ENCODE measurements at regions not wholly inside any gene's neighbourhood (a gene's known extent, or its start where the extent isn't known, plus 50 kb on each side); places are given as distances from the start of the nearest gene placed in this dataset.
A peak's percentile ranks its signal among the peaks of the same experiment; 100 is the strongest.

DNA sequence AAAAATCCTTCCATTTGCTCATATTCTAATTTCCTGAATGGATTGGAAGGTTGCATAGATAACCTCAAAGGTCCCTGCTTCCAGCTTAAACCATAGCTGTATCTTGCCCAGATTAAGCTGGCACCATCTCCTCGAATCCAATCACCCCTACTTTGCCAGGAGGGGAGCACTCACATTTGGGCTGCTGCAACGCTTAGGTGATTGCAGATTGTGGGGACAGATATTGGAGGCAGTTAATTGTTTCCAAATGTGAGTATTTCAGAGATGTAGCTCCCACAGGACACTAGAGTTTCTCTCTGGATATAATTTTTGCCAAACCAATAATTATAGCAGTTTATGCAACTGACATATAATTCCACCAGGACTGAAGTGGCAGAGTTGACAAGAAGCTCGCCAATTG is 53.5 kb upstream of the ACSL1 start:
- Histone ChIP-seq H3K4me1 (ENCODE audit: control insufficient read depth in 1 of 2, extremely low read depth in 1 of 2, insufficient read depth in 2 of 2, low read length in 2 of 2) (no peaks in the 10 kb centered on the region), H3K4me3 (ENCODE audit: control insufficient read depth in 1 of 2, extremely low read depth in 1 of 2, low read length in 1 of 2) (no peak overlapping the region), H3K27me3 (replicated peaks in 1 of 2; ENCODE audit: control insufficient read depth in 2 of 2, extremely low read depth in 1 of 2, insufficient read depth in 2 of 2, low read length in 1 of 2) (no peaks in the 10 kb centered on the region), H3K27ac (ENCODE audit: low read length) (no peak overlapping the region), H3K36me3 (ENCODE audit: control insufficient read depth in 2 of 2, extremely low read depth in 1 of 2, insufficient read depth in 1 of 2, low read length in 1 of 2) (no peaks in the 10 kb centered on the region), H3K9me3 (no peaks in the 10 kb centered on the region)
- Mint-ChIP-seq H3K27me3 (no peaks in the 10 kb centered on the region), H3K27ac (no peak overlapping the region), H3K4me3 (no peak overlapping the region), H3K36me3 (no peaks in the 10 kb centered on the region), H3K4me1 (no peaks in the 10 kb centered on the region), H3K9me3 (no peaks in the 10 kb centered on the region)
- WGBS (ENCODE audit: insufficient coverage), result 71% methylated on average over 1 of the region's 3 CpGs
- no peak for ATAC-seq (replicated peaks in 1 of 4)
- ChIA-PET POLR2A (no interaction called here), CTCF (no interaction called here)
- no peak for DNase-seq

- H3K9me3 ChIP-seq, result no peaks in the 10 kb centered on the region
- no peaks in the 10 kb centered on the region for H3K27me3 Mint-ChIP-seq
- H3K27ac ChIP-seq (ENCODE audit: low read length), result no peak overlapping the region
- DNase-seq (no peak), ATAC-seq (replicated peaks in 1 of 4) (no peak)
- ChIA-PET CTCF (no interaction called here), POLR2A (no interaction called here)
- 85% methylated on average over 10 of the region's 10 CpGs for WGBS (ENCODE audit: insufficient coverage)
- no peaks in the 10 kb centered on the region for H3K4me1 ChIP-seq (ENCODE audit: control insufficient read depth in 1 of 2, extremely low read depth in 1 of 2, insufficient read depth in 2 of 2, low read length in 2 of 2)
- no peaks in the 10 kb centered on the region for H3K9me3 Mint-ChIP-seq
- H3K4me1 Mint-ChIP-seq, result no peaks in the 10 kb centered on the region
- no peaks in the 10 kb centered on the region for H3K36me3 ChIP-seq (ENCODE audit: control insufficient read depth in 2 of 2, extremely low read depth in 1 of 2, insufficient read depth in 1 of 2, low read length in 1 of 2)
- no peak overlapping the region for H3K4me3 ChIP-seq (ENCODE audit: control insufficient read depth in 1 of 2, extremely low read depth in 1 of 2, low read length in 1 of 2)
- no peak overlapping the region for H3K27ac Mint-ChIP-seq
- H3K27me3 ChIP-seq (replicated peaks in 1 of 2; ENCODE audit: control insufficient read depth in 2 of 2, extremely low read depth in 1 of 2, insufficient read depth in 2 of 2, low read length in 1 of 2), result no peaks in the 10 kb centered on the region
- H3K4me3 Mint-ChIP-seq, result no peak overlapping the region
- H3K36me3 Mint-ChIP-seq, result no peaks in the 10 kb centered on the region
Measured at GRCh38 chr4:184882276-184882675, 56.5 kb upstream of the ACSL1 start.

- no peaks in the 10 kb centered on the region for H3K36me3 Mint-ChIP-seq
- H3K27me3 ChIP-seq (replicated peaks in 1 of 2; ENCODE audit: control insufficient read depth in 2 of 2, extremely low read depth in 1 of 2, insufficient read depth in 2 of 2, low read length in 1 of 2), result peaks cover 0 to under 1% of the 10 kb centered on the region in 2 experiments
- H3K27me3 Mint-ChIP-seq, result peaks cover 0 to 6% of the 10 kb centered on the region in 2 donors
- H3K4me1 ChIP-seq (ENCODE audit: control insufficient read depth in 1 of 2, extremely low read depth in 1 of 2, insufficient read depth in 2 of 2, low read length in 2 of 2), result no peaks in the 10 kb centered on the region
- no peaks in the 10 kb centered on the region for H3K9me3 ChIP-seq
- CTCF ChIA-PET, result interaction anchor here in 1 of 2 donors (0.6 kb wide), 1 partner anchor 630 kb away, joined by 5 read pairs; no protein-coding TSS in a partner anchor
- H3K4me3 Mint-ChIP-seq, result no peak overlapping the region
- H3K27ac ChIP-seq (ENCODE audit: low read length), result no peak overlapping the region
- no peaks in the 10 kb centered on the region for H3K36me3 ChIP-seq (ENCODE audit: control insufficient read depth in 2 of 2, extremely low read depth in 1 of 2, insufficient read depth in 1 of 2, low read length in 1 of 2)
- POLR2A ChIA-PET, result no interaction called here
- 79% methylated on average over 6 of the region's 6 CpGs for WGBS (ENCODE audit: insufficient coverage)
- no peaks in the 10 kb centered on the region for H3K9me3 Mint-ChIP-seq
- no peaks in the 10 kb centered on the region for H3K4me1 Mint-ChIP-seq
- DNase-seq (no peak), ATAC-seq (replicated peaks in 1 of 4) (no peak)
- H3K27ac Mint-ChIP-seq, result no peak overlapping the region
- no peak overlapping the region for H3K4me3 ChIP-seq (ENCODE audit: control insufficient read depth in 1 of 2, extremely low read depth in 1 of 2, low read length in 1 of 2)
Measured at GRCh38 chr4:184883024-184883423, 57.3 kb upstream of the ACSL1 start.

- no peak overlapping the region for H3K27ac Mint-ChIP-seq
- H3K4me3 ChIP-seq (ENCODE audit: control insufficient read depth in 1 of 2, extremely low read depth in 1 of 2, low read length in 1 of 2), result no peak overlapping the region
- no peak overlapping the region for H3K4me3 Mint-ChIP-seq
- no peaks in the 10 kb centered on the region for H3K9me3 Mint-ChIP-seq
- ATAC-seq (replicated peaks in 1 of 4), result no peak
- H3K9me3 ChIP-seq, result no peaks in the 10 kb centered on the region
- no peaks in the 10 kb centered on the region for H3K4me1 Mint-ChIP-seq
- ChIA-PET CTCF (no interaction called here), POLR2A (interaction anchor here in 1 of 2 donors (1.0 kb wide), 1 partner anchor 9 kb away, joined by 3 read pairs; no protein-coding TSS in a partner anchor)
- peaks cover 2 to 11% of the 10 kb centered on the region in 2 donors for H3K27me3 Mint-ChIP-seq
- no peaks in the 10 kb centered on the region for H3K36me3 Mint-ChIP-seq
- WGBS (ENCODE audit: insufficient coverage), result 83% methylated on average over 2 of the region's 5 CpGs
- peaks cover 0 to 7% of the 10 kb centered on the region in 2 experiments for H3K27me3 ChIP-seq (replicated peaks in 1 of 2; ENCODE audit: control insufficient read depth in 2 of 2, extremely low read depth in 1 of 2, insufficient read depth in 2 of 2, low read length in 1 of 2)
- no peak overlapping the region for H3K27ac ChIP-seq (ENCODE audit: low read length)
- no peaks in the 10 kb centered on the region for H3K36me3 ChIP-seq (ENCODE audit: control insufficient read depth in 2 of 2, extremely low read depth in 1 of 2, insufficient read depth in 1 of 2, low read length in 1 of 2)
- no peaks in the 10 kb centered on the region for H3K4me1 ChIP-seq (ENCODE audit: control insufficient read depth in 1 of 2, extremely low read depth in 1 of 2, insufficient read depth in 2 of 2, low read length in 2 of 2)
- no peak for DNase-seq
Measured at GRCh38 chr4:184884883-184885282, 59.1 kb upstream of the ACSL1 start.

GRCh38 chr4:184885602-184886001 is 59.8 kb upstream of the ACSL1 start:
- ChIA-PET POLR2A (no interaction called here), CTCF (no interaction called here)
- Mint-ChIP-seq H3K27me3 (peaks cover 7 to 17% of the 10 kb centered on the region in 2 donors), H3K4me1 (peaks cover 0 to 3% (median 3%) of the 10 kb centered on the region in 3 donors), H3K27ac (no peak overlapping the region), H3K4me3 (no peak overlapping the region), H3K9me3 (no peaks in the 10 kb centered on the region), H3K36me3 (no peaks in the 10 kb centered on the region)
- peaks cover 0 to 10% of the 10 kb centered on the region in 2 experiments for H3K27me3 ChIP-seq (replicated peaks in 1 of 2; ENCODE audit: control insufficient read depth in 2 of 2, extremely low read depth in 1 of 2, insufficient read depth in 2 of 2, low read length in 1 of 2)
- H3K9me3 ChIP-seq, result no peaks in the 10 kb centered on the region
- H3K4me1 ChIP-seq (ENCODE audit: control insufficient read depth in 1 of 2, extremely low read depth in 1 of 2, insufficient read depth in 2 of 2, low read length in 2 of 2), result no peaks in the 10 kb centered on the region
- ATAC-seq (replicated peaks in 1 of 4), result no peak
- no peak overlapping the region for H3K27ac ChIP-seq (ENCODE audit: low read length)
- no peak overlapping the region for H3K4me3 ChIP-seq (ENCODE audit: control insufficient read depth in 1 of 2, extremely low read depth in 1 of 2, low read length in 1 of 2)
- 100% methylated on average over 1 of the region's 4 CpGs for WGBS (ENCODE audit: insufficient coverage)
- no peak for DNase-seq
- H3K36me3 ChIP-seq (ENCODE audit: control insufficient read depth in 2 of 2, extremely low read depth in 1 of 2, insufficient read depth in 1 of 2, low read length in 1 of 2), result no peaks in the 10 kb centered on the region

DNA sequence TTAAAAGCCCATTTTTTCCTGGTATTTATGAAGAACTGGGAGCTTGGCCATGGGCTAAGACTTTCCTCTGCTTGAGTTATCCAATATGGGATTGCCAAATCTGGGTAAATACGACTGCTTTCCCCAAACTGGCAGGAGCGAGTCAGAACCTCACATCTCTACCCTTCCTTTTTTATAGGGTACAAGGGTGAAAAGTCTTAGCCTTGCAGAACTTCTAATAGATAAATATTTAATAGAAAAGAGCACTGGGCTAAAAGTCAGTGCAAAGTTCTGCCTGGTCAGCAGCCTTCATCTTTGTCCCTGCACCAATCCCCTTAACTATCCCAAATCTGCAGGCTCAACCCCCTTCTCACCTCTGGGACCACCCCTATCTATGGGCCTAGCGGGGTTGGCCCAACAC is 61.6 kb upstream of the ACSL1 start:
- no peaks in the 10 kb centered on the region for H3K9me3 Mint-ChIP-seq
- Histone ChIP-seq H3K36me3 (ENCODE audit: control insufficient read depth in 2 of 2, extremely low read depth in 1 of 2, insufficient read depth in 1 of 2, low read length in 1 of 2) (no peaks in the 10 kb centered on the region), H3K4me1 (ENCODE audit: control insufficient read depth in 1 of 2, extremely low read depth in 1 of 2, insufficient read depth in 2 of 2, low read length in 2 of 2) (no peaks in the 10 kb centered on the region), H3K27me3 (replicated peaks in 1 of 2; ENCODE audit: control insufficient read depth in 2 of 2, extremely low read depth in 1 of 2, insufficient read depth in 2 of 2, low read length in 1 of 2) (peaks cover 0 to 10% of the 10 kb centered on the region in 2 experiments), H3K27ac (ENCODE audit: low read length) (no peak overlapping the region), H3K9me3 (no peaks in the 10 kb centered on the region), H3K4me3 (ENCODE audit: control insufficient read depth in 1 of 2, extremely low read depth in 1 of 2, low read length in 1 of 2) (no peak overlapping the region)
- WGBS (ENCODE audit: insufficient coverage), result no CpG with 5 or more reads among the region's 3 CpGs
- DNase-seq (no peak), ATAC-seq (replicated peaks in 1 of 4) (no peak)
- no peaks in the 10 kb centered on the region for H3K36me3 Mint-ChIP-seq
- ChIA-PET POLR2A (no interaction called here), CTCF (no interaction called here)
- peaks cover 0 to 3% (median 3%) of the 10 kb centered on the region in 3 donors for H3K4me1 Mint-ChIP-seq
- H3K4me3 Mint-ChIP-seq, result no peak overlapping the region
- no peak overlapping the region for H3K27ac Mint-ChIP-seq
- H3K27me3 Mint-ChIP-seq, result peaks cover 7 to 17% of the 10 kb centered on the region in 2 donors

DNA sequence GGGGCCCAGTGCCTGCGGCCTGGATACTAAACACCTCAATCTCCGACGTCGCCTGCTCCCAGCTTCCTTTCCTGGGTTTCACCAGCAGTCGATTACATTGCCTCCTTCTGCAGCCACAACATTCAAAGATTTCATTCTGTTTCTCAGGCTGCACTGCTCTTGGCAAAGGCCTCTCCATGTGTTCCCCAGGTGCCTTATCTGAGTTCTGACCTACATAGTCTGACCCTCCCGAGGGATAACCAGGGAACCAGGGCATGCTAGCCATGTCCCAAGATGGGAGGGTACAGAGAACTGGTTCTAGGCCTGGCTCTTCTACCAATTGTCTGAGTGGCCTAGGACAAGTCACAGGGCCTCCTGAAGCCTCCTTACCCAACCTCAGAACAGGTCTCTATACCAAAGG is 62.2 kb upstream of the ACSL1 start:
- Histone ChIP-seq H3K36me3 (ENCODE audit: control insufficient read depth in 2 of 2, extremely low read depth in 1 of 2, insufficient read depth in 1 of 2, low read length in 1 of 2) (no peaks in the 10 kb centered on the region), H3K27ac (ENCODE audit: low read length) (no peak overlapping the region), H3K9me3 (no peaks in the 10 kb centered on the region), H3K4me3 (ENCODE audit: control insufficient read depth in 1 of 2, extremely low read depth in 1 of 2, low read length in 1 of 2) (no peak overlapping the region), H3K4me1 (ENCODE audit: control insufficient read depth in 1 of 2, extremely low read depth in 1 of 2, insufficient read depth in 2 of 2, low read length in 2 of 2) (no peaks in the 10 kb centered on the region), H3K27me3 (replicated peaks in 1 of 2; ENCODE audit: control insufficient read depth in 2 of 2, extremely low read depth in 1 of 2, insufficient read depth in 2 of 2, low read length in 1 of 2) (peaks cover 0 to 10% of the 10 kb centered on the region in 2 experiments)
- CTCF ChIA-PET, result no interaction called here
- H3K9me3 Mint-ChIP-seq, result no peaks in the 10 kb centered on the region
- H3K36me3 Mint-ChIP-seq, result no peaks in the 10 kb centered on the region
- H3K4me3 Mint-ChIP-seq, result no peak overlapping the region
- peak overlapping the region in 1 of 2 donors; percentile 31 for H3K27ac Mint-ChIP-seq
- H3K27me3 Mint-ChIP-seq, result peaks cover 7 to 17% of the 10 kb centered on the region in 2 donors
- DNase-seq (no peak), ATAC-seq (replicated peaks in 1 of 4) (no peak)
- H3K4me1 Mint-ChIP-seq, result peaks cover 0 to 3% (median 3%) of the 10 kb centered on the region in 3 donors
- 96% methylated on average over 5 of the region's 6 CpGs for WGBS (ENCODE audit: insufficient coverage)
- POLR2A ChIA-PET, result no interaction called here
